GM18511 (cell line): ENCODE measurements at regions not wholly inside any gene's neighbourhood (a gene's known extent, or its start where the extent isn't known, plus 50 kb on each side); places are given as distances from the start of the nearest gene placed in this dataset.

Experiments used
- ATAC-seq: cut with Tn5 transposase; IDR thresholded peaks from one replicate; pipeline ENCODE4 v1.9.1; 2021; ENCODE audit warnings: mild to moderate bottlenecking, moderate library complexity; ENCODE audit not compliant: unreplicated experiment

DNA sequence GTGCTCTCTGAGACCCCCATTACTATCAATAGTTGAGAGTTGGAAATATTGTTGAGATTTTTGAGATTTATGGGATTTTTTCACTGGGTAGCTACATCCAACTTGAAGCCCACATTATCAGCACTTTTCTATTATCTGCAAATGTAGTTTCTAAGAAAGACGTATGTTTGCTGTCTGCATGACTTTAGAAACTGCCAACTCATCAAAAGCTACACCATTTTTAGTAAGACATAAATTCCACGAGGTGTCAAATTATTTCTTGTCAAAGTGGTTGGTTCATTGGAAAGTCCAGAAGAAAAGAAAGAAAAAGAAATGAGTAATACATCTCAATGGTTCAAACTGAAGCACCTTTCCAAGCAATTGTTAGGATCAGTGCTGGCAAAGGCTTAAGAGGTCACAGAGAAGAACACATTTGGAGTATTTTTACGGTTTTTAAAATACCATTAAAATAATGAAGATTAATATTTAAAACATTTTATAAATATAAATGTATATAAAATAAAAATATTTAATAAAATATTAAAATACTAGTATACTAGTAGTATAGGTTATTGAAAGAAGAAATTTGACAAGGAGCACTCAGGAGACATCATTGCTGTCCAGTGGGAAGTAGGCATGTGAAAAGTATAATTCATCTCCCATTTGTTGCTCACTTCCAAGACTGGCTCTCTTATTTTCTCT, 463.5 kb downstream of the TAFA4 start:
- no peak for ATAC-seq

DNA sequence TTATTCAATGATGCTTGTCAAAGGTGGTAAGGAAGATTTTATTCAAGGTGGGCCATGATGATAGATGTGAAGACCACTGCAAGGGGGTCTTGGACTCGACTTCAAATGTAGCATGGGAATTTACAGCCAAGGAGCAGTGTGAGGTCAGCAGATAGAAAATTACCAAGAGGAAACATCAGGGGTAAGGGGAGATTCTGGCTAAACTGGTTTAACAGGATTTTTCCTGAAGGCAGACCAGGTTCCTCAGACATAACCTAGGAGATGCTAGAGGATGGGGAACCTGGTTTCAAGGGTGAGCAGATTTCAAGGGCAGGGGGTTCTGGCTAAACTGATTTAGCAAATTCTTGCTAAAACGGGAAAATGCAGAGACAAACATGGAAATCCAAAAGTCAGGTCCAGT, 464.9 kb downstream of the TAFA4 start:
- no peak for ATAC-seq

DNA sequence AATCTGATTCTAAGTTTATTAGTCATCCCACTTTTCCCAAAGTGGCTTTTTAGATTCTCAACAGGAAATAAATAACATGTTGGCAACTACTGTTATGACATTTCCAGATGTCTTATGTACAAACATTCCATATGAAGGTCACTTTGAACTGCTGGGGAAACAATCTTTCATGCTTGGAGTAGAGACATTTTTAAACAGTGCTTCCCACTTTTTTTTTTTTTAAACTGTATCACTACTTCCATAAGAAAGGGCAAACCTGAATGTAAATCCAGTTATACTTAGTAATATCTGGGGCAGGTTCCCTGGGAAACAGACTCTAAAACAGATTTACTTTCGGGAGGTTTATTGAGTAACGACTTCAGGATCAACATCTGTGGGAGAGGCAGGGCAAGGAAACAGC, 473.8 kb downstream of the TAFA4 start:
- ATAC-seq: no peak

DNA sequence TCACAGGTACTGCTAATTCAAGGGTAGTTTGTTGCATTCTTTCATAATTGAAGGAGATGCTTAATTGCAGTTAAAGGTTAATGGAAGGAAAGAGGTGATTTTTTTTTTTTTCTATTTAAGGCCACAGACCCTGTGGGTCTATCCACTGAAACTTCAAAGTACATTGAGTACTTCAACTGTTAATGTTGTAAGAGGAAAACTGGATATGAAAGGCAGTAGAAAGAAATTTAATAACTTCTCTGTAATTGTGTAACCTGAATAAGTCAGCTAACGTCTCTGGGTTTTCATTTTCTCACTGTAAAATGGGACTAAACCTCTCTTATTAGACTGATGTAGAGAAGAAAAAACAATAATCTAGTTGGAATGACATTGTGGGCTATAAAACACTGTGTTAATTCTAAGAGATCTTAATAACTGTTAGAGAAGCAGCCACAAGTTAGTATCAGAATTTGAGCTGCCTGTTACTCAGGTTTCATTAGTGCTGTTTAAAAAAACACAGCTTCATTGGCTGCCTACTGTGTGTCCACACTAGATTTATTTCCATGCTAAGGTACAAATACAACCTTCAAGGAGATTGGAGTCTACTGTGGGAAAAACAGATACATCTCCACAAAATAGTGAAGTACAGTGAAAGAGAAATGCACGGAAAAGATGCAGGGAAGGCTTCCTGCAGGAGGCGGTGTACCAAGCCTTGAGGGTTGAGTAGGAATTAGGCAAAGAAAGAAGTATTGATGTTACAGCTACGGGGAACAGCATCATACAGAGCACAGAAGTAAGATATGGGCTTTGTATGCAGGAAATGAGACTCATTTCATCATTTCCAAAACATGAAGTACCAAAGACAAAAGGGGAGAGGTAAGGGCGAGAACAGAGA, 483.6 kb downstream of the TAFA4 start:
- ATAC-seq: no peak

DNA sequence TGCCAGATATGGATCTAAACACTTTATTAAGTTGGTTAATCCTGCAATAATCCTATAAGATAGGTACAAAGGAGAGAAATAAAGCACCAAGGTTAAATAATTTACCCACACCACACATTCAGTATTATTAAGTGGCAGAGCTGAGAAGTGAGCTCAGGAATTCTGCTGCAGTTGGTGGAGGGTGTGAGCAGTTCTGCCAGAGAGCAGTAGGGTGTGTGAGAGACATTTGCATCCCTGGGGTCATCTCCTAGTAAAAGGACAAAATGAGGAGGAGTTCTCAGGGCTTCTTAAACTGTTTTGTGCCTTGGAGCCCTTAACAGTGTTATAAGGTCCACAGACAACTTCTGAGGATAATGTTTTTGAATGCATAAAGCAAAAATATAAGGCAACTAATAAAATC, 484.5 kb downstream of the TAFA4 start:
- no peak for ATAC-seq

DNA sequence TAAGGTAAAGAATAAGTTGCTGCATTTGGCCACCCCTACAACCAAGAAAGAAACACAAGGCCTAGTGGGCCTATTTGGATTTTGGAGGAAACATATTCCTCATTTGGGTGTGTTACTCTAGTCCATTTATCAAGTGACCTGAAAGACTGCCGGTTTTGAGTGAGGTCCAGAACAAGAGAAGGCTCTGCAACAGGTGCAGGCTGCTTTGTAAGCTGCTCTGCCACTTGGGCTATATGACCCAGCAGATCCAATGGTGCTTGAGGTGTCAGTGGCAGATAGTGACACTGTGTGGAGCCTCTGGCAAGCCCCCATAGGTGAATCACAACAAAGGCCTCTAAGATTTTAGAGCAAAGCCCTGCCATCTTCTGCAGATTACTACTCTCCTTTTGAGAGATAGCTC, 491.3 kb downstream of the TAFA4 start:
- ATAC-seq: no peak

DNA sequence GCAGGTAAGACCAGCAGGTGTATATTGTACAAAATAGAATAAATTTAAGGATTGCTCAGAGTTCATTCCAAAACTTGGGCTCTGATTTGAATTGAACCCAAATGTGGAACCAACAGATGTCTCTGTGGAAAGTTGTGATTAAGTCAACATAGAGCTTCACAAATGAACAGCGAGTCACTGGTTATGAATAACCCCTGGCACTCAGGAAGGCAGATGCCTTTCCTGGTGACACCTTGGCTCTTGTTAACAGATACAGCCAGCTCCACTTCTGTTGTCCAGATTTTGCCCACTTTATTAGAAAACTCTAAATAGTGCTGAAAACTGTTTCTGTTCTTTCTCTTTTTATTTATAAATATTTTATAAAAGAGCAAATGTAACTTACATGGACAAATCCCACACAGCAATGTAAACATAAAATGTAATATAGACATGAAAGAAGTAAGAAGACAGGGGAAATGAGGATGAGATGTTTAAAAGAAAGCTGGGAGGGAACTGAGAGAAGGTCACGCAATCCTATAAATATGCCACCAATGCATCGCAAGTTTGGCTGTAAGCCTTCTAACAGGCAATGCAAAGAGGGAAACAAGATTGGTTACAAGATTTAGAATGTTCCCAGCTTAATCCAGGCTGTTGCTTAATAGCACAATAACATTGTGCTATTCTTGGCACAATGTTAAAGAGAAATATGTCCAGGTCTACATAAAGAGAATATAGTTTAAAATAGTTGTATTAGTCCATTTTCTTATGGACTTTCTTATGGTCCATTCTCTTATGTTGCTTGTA, 495.5 kb downstream of the TAFA4 start:
- ATAC-seq: no peak

DNA sequence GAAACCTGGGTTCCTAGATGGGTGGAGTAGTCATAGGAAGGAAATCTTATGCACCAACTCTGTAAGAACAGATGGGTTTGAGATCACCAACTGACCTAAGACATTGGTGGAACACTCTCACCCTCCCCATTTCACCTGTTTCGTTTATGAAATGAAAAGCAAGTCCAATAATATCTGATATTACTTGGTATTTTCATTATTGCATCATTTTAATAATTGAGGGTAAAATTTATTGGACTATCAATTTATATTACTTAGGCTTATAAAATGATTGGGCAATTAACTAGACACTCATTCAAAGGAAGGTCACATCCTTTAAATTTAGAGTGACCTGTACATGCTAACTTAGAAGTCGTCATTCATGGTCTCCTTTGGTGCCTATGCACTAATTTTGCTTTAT, 503.9 kb downstream of the TAFA4 start:
- no peak for ATAC-seq

DNA sequence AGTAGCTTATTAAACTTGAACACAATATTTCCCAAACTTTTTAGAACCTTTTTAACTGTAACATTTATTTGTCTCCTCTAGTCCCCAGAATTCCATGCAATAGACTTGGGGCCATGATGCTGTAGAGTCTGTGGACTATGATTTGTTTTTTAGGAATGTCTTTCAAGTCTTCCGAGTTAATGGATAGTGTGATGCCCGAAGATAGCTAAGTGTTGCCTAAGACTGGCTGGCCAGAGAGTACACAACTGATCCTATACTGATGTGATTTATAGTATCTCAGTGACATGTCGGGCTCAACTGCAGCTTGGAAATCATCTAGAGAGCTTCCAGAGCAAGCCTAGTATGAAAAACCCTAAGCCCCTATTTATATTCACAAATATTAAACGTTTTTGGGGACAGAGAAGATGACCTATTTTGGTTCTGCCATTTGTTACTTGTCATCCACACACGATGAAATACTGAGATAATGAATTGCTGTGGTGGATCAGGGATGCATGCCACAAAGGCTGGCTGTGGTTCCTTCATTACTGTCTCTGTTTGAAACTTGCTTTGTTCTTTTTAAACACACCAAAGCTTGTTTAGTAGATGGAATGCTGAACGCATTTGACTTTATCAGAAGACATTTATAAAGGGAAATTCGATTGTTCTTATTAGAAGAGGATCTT, 507.4 kb downstream of the TAFA4 start:
- ATAC-seq: no peak

DNA sequence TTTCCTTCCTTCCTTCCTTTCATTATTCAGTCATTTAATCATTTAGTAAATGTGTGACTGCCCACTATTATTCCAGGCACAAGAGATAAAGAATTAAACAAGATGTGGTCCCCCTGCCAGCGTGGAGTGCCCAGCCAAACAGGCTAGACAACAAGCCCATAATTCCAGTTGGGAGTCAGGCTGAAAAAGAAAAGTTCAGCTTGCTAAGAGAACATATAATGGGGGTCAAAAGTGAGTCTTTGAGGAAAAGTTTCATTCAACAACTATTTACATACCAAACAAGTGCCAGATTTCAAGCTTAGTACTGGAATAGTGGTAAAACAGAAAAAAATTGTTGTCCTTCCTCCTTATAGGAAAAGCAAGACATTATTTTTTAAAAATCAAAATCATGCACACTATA, 523.7 kb downstream of the TAFA4 start:
- no peak for ATAC-seq

DNA sequence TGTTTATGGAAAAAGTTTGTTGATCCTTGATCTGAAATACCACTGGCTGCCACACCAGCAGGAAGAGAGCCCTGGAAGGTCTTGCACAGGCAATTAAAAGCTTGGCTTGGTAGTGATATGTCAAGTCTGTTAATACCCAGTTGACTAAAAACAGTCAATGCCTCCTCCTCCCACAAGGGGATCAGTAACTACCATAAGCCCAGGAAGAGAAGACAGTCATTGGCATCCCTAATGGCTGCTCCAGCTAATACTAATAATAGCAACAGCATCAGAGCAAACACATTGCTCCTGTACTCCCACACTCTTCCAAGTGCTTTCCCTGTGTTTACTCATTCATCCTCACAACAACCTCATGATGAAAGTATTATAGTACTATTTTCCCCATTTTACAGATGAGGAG, 528.6 kb downstream of the TAFA4 start:
- no peak for ATAC-seq

DNA sequence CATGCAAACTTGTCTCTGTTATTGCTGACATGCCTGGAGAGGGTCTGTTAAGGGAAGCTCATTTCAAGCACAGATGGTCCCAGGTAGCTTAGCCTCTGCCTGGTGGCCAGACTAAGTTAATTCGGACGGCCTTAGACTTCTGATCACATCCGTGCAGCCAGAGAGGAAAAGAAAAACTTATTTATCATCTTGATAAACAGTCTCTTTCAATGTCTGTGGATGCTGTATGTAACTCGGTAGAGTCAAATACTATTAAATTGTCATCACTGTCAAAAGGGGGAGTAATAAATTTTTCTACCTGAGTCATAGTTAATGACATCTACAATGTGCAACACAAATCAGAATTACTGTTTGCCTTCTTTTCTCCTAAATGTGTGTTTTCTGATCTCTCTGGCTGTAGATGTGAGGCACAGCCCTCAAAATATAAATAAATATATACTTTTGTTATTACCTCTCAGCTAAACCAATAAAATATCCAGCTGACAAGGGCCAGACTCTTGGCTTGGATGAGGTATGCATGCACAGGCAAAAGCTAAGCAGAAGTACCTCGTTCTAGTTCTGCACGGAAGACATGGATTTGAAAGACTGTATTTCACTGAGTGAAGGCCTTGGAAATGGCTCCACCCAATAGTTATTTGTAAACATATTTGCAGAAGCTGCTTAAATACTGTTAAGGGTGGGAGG, 530.0 kb downstream of the TAFA4 start:
- ATAC-seq: no peak

DNA sequence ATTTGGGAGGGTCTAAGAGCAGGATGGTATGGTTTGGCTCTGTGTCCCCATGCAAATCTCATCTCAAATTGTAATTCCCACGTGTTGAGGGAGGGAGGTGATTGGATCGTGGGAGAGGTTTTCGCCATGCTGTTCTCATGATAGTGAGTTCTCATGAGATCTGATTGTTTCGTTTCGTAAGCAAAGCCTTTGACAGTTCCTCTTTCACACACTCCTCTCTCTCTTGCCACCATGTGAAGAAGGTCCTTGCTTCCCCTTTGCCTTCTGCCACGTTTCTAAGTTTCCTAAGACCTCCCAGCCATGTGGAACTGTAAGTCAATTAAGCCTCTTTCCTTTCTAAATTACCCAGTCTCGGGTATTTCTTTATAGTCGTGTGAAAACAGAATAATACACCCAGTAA, 553.7 kb downstream of the TAFA4 start:
- no peak for ATAC-seq

DNA sequence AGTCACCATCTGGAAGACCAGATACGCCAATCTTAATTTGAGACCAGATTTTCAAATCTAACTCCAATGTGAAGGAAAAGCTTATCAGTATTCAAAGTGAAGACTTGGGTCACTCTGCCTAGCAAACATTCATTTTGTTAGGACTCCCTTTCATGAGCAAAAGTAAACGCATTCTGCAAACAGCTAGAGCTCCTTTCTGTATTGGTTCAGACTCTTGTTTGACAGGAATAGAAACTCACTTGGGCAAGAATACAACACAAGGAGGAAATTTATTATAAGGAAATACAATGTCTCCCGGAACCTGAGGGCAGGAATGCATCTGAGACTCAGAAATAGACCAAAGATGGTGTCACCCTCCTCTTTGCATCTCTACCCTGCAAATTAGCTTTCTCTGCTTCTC, 558.6 kb downstream of the TAFA4 start:
- no peak for ATAC-seq

DNA sequence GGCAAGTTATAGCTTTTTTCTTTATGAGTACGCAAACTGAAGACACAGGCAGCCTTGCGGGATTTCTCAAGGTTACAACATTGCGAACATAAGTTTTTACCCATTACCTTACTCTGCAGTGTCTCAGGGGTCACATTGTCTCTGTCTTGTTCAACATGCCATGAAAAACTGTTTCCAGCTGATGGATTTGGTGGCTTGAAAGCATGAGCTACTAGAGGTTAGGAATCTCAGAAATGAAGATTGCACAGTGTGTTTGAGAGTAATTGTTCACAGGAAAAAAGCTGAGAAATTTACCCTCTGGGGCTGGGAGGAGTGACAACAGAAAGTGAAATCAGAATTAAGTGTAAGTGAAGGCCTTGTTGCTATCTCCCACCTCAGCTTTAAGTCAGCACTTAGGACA, 568.6 kb downstream of the TAFA4 start:
- ATAC-seq: no peak

DNA sequence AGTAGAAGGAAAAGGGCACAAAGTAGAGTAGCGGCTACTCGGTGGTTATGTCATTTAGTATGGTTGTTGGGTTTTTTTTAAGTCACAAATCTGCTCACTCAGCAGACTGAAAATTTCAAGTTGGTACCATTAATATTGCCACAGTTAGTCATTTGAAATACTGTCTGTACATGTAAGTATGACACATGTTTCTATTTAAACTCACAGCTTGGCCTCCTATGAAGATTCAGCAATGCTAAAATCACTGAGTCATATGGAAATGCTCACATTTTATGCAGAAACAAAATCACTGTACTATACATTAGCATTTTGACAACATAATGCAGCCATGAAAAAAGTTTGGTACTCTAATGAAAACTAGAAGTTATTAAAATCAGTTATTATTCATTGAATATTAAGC, 571.9 kb downstream of the TAFA4 start:
- no peak for ATAC-seq

DNA sequence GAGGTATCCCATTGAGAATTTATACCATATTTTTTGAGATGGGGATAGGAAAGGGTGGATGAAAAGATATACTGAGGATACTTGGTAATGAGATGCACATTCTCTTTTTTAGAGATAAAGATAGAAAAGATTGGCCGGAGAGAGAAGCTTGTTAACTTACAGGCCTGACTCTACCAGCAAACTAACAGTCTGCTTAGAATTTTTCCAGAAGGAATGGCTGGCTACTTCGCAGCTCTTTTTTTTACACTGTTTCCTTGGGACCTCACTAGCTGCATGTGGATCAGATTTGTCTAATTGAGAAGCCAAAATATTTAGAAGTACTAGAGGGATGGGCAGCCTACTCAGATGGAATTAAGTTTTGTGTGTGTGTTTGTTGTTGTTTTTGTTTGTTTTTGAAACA, 586.6 kb downstream of the TAFA4 start:
- ATAC-seq: no peak

DNA sequence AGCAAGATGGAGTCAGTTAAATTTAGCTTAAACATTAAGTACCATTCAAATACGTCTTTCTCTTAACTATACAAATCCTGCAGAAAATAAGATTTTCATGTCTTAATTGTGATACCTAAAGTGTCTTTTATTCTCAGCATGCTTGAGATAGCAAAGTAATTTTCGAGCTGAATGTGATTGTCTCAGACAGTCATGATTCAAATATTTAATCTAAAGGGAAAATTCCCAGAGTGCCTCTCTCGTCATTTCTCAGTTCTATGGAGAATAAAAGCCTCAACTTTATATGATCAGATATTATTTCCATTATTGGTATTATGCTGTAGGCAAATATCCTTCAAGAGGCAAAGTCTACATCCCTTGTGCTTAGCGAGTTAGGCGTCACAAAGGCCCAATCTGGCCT, 589.9 kb downstream of the TAFA4 start:
- ATAC-seq: no peak

DNA sequence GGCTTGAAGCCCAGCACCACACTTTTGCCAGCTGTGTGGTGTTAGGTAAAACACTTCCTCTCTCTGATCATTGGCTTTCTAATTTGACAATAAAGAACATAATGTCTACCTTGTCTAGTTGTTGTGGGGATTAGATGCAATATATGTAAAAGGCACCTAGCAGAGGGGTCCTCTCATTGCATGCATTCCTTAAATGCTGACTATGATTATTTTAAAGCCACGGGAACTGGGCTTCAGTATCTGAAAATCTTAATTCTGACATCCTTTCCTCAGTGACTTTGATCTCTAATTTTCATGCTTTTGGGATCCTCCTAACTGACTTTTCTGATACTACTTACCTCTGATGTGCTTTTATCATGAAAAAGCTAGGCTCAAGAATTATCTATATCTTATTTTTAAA, 596.3 kb downstream of the TAFA4 start:
- ATAC-seq: no peak

DNA sequence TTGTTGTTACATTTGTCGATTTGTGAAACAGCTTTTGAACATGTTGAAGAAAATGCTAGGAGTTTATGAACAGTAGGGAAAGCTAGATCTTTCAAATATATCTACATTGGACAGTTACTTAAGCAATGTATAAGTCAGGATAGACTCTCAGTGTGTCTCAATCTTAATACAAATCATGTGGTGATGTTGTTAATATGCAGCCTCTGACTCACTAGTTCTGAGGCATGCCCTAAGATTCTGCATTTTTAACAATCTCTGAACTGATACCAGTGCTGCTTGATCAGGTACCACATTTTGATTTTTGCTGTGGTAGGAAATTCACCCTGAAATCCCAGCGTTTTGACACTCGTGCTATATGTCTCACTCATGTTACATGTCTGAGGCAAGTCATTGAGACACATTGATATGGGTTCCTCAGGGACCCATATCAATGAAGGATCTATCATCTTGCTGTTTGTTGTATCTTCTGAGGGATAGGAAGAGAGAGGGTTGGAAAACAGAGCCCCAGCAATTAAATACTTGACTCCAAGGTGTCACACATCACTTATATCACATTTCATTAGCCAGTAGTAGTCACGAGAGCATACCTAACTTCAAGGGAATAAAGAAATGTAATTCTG, 597.9 kb downstream of the TAFA4 start:
- no peak for ATAC-seq
